ENCODE measurements at regions not wholly inside any gene's neighbourhood (a gene's known extent, or its start where the extent isn't known, plus 50 kb on each side); places are given as distances from the start of the nearest gene placed in this dataset.
"Not testable (repeated sequence)": the region's sequence is repeated elsewhere in the genome, so short reads cannot be mapped to it uniquely, and the experiment has no call there.

- TF ChIP-seq CTCF (conservative IDR thresholded peaks at IDR 0.05); ZFX (IDR thresholded peaks at IDR 0.05): not testable (repeated sequence)
Observed at GRCh38 chr9:42577851-42578250, 394.4 kb downstream of the SPATA31A6 start.
